NCI-H2171 treated with DMSO at 0.1 percent for 48 hours (cell line): ENCODE measurements at regions not wholly inside any gene's neighbourhood (a gene's known extent, or its start where the extent isn't known, plus 50 kb on each side); places are given as distances from the start of the nearest gene placed in this dataset.

Experiments used
- DNase-seq: peaks from one replicate; lab custom pipeline; 2025; lab: John Stamatoyannopoulos, UW

- DNase-seq, result no peak
Observed at GRCh38 chr20:52401431-52401830, 209.9 kb upstream of the ZFP64 start.

DNA sequence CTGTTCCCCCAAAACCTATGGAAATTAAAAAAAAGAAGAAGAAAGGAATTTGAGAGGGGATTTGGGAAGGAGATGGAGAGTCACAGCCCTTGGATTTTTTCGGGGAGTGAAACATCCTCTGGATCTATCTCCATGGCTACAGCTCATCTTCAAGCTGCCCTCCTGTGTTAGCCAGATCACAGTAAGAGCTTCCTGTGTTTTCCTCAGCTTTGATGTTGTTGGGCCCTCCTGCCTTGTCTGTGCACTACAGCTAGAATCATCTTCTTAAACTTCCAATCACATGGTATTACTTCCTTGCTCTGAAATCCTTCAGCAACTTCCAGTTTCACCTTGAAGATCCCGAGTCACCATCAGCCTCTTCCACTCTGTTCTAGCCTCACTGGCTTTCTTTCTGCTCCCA is 207.8 kb upstream of the ZFP64 start:
- no peak for DNase-seq

GRCh38 chr20:52389606-52390005 is 198.0 kb upstream of the ZFP64 start:
- no peak for DNase-seq

- DNase-seq, result no peak
Observed at GRCh38 chr20:52383995-52384621, 192.5 kb upstream of the ZFP64 start.

DNA sequence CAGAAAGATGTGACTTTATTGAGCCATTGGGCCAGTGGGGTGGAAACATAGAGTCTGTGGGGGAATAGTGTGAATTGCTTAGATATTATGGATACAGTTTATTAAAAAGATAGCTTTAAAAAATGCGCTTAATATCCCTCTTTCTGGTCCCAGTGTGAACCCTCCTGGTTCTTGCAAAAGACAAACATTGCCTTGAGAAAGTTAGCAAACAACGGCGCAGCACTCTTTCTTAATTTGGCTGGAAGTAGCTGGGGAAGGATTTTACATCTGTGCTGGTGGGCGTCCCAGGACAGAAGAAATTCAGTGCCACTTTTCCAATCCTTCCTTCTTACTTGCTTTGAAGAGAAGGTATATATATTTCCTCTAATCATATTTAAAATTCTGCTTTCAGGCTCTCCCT is 191.4 kb upstream of the ZFP64 start:
- DNase-seq, result no peak

- peak; percentile 27 for DNase-seq
Observed at GRCh38 chr20:52379723-52380336, 188.3 kb upstream of the ZFP64 start.

DNA sequence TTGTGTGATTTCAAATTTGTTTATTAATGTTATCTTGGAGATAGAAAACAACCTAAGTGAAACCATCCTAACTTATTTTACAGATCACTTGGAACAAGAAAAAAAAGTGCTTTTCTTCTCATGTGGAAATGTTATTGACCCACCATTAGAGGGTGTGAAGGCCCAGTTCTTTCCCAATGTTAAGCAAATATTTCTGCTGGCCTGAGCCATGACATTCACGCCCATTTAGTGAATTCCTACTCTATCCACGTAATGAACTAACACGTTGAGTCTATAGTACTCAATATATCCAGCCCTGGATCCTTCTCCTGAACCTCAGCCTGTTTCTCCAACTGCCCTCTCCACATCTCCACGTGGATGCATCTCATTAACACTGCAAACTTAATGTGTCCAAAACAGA is 180.6 kb upstream of the ZFP64 start:
- DNase-seq, result no peak

- DNase-seq, result no peak
Observed at GRCh38 chr20:52365688-52366087, 174.1 kb upstream of the ZFP64 start.

DNA sequence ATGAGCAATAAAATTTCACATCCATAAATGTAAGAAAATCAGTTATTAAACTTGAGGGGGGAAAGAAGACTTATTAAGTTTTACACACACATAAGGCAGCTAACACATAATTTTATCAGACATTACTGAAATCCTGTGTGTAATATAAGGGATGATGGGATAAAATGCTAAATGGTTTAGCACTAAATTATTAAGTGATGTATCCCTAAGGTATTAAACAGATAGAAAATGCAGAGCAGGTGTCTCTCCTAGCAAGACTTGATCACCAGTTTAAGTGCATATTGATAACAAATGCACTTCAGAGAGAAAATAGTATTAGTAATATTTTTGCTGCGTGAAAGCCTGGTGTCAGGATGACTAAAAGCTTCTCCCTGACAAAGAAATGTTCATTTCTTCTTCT is 172.8 kb upstream of the ZFP64 start:
- no peak for DNase-seq

- DNase-seq, result no peak
Observed at GRCh38 chr20:52361650-52362049, 170.1 kb upstream of the ZFP64 start.

DNA sequence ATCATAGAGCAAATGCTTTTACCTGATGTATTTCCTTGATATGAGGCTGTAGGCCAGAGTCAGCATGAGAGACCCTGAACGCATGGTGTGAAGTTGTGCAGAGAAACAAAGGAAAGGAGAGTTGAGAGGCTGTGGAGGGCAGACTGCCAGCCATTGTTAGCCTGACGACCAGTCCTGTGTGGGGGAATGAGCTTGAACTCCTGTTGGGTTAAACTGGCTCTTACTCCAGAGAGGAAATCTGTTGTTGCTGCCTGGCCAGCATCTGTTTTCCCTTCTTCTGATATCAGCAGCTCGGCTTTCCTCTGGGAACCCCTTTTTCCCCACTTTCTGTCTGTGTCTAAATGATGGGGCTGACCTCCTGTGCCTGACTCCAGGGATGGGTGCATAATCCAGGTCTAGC is 158.2 kb upstream of the ZFP64 start:
- no peak for DNase-seq

DNA sequence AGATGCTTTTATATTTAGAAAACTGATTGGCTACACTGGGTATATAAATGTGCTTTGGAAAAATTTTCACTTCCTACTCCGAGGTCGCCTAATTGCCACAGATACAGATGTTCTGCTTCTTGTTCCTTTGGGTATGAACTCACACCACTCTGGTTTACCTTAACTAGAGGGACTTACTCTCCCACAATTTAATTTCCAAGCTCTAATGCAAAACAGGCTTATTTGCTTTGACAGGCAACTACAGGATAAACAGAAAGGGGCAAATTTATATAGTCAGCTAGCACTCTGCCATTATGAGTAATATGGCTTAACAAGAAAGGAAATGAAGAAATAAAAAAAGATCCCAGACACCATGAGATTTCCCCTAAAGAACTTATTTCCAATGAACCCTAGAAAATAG is 156.9 kb upstream of the ZFP64 start:
- DNase-seq, result no peak

GRCh38 chr20:52346797-52347196 is 155.2 kb upstream of the ZFP64 start:
- no peak for DNase-seq

GRCh38 chr20:52342913-52343312 is 151.3 kb upstream of the ZFP64 start:
- DNase-seq, result no peak

DNA sequence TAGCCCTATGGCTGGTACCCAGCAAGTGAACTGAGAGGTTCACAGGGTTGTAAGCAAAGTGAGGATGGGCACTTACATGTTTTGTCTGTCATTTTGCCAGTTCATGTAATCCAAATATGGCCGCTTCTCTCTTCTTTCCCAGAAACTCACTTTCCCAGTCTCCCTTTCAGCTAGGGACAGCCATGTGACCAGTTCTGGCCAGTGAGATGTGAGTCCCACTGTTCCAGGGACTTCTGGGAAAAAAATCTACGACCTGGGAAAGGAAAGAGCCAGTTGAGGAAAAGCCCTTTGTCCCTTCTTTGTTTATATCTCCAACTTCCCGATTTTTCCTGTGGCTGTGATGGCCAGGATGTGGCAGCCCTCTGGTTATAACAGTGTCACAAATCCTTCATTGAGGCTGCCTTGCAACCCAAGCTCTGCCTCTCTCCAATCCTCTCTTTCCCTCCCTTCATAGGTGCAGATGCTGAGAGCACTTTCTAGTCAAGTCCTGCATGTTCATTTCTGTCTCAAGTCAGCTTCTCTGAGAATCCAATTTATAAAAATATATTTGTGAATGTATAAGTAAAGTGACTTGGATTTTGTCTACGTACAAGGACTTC is 148.6 kb upstream of the ZFP64 start:
- DNase-seq, result peak; percentile 69

GRCh38 chr20:52332649-52333250 is 141.2 kb upstream of the ZFP64 start:
- no peak for DNase-seq

GRCh38 chr20:52332230-52332629 is 140.7 kb upstream of the ZFP64 start:
- DNase-seq, result no peak

GRCh38 chr20:52331655-52332054 is 140.1 kb upstream of the ZFP64 start:
- DNase-seq, result no peak

- DNase-seq, result no peak
Observed at GRCh38 chr20:52321396-52321795, 129.8 kb upstream of the ZFP64 start.

GRCh38 chr20:52318651-52319050 is 127.1 kb upstream of the ZFP64 start:
- DNase-seq, result no peak

- peak; percentile 19 for DNase-seq
Observed at GRCh38 chr20:52313341-52313963, 121.9 kb upstream of the ZFP64 start.

- peak; percentile 49 for DNase-seq
Observed at GRCh38 chr20:52312132-52312729, 120.7 kb upstream of the ZFP64 start.
